H9 (cell line): ENCODE measurements at regions not wholly inside any gene's neighbourhood (a gene's known extent, or its start where the extent isn't known, plus 50 kb on each side); places are given as distances from the start of the nearest gene placed in this dataset.

Experiments
- DNase-seq: peaks from one replicate; pipeline ENCODE4 v3.0.0-alpha.2; 2017
- H2AFZ ChIP-seq: one replicate; pipeline ENCODE4 v1.6.1; 2013; ENCODE audit warnings: mild to moderate bottlenecking, low read length, control low read depth, moderate library complexity
- H2AK5ac ChIP-seq: 2 replicates; pipeline ENCODE4 v1.6.1; 2013; ENCODE audit warnings: low read length, control low read depth, mixed read lengths; ENCODE audit not compliant: insufficient read length
- H2BK120ac ChIP-seq: one replicate; pipeline ENCODE4 v1.6.1; 2013; ENCODE audit warnings: low read depth, mild to moderate bottlenecking, low read length, control low read depth, inconsistent platforms; ENCODE audit not compliant: poor library complexity, severe bottlenecking
- H2BK12ac ChIP-seq: 2 replicates; pipeline ENCODE4 v1.6.1; 2013; ENCODE audit warnings: low read length, control low read depth, mixed read lengths, low read depth; ENCODE audit not compliant: insufficient read length
- H2BK15ac ChIP-seq: 2 replicates; pipeline ENCODE4 v1.6.1; 2013; ENCODE audit warnings: low read depth, low read length, control low read depth
- H2BK20ac ChIP-seq: one replicate; pipeline ENCODE4 v1.6.1; 2013; ENCODE audit warnings: low read depth, mild to moderate bottlenecking, low read length, control low read depth, inconsistent platforms; ENCODE audit not compliant: poor library complexity, severe bottlenecking
- H2BK5ac ChIP-seq: 2 replicates; pipeline ENCODE4 v1.6.1; 2013; ENCODE audit warnings: low read length, control low read depth, mixed read lengths; ENCODE audit not compliant: insufficient read length
- H3K14ac ChIP-seq: 2 replicates; pipeline ENCODE4 v1.6.1; 2013; ENCODE audit warnings: low read length, control low read depth; ENCODE audit not compliant: insufficient read depth
- H3K18ac ChIP-seq: 2 replicates; pipeline ENCODE4 v1.6.1; 2013; ENCODE audit warnings: low read depth, mild to moderate bottlenecking, mixed read lengths, low read length, control low read depth; ENCODE audit not compliant: insufficient read length
- H3K23ac ChIP-seq: 2 replicates; pipeline ENCODE4 v1.6.1; 2013; ENCODE audit warnings: low read length, control low read depth, mixed read lengths, low read depth; ENCODE audit not compliant: insufficient read length
- H3K23me2 ChIP-seq: 2 replicates; pipeline ENCODE4 v1.6.1; 2013; ENCODE audit warnings: low read depth, mild to moderate bottlenecking, mixed read lengths, low read length, control low read depth; ENCODE audit not compliant: insufficient read length, poor library complexity, severe bottlenecking
- H3K27ac ChIP-seq: 2 replicates; pipeline ENCODE4 v1.5.1; 2013; ENCODE audit warnings: low read length, control low read depth, mixed read lengths, low read depth; ENCODE audit not compliant: insufficient read length
- H3K27me3 ChIP-seq: 2 replicates; pipeline ENCODE4 v1.6.1; 2013; ENCODE audit warnings: low read length, control low read depth, inconsistent platforms; ENCODE audit not compliant: insufficient read depth
- H3K4ac ChIP-seq: 2 replicates; pipeline ENCODE4 v1.6.1; 2013; ENCODE audit warnings: low read depth, mild to moderate bottlenecking, control low read depth, inconsistent platforms, low read length, moderate library complexity
- H3K4me1 ChIP-seq: 2 replicates; pipeline ENCODE4 v1.6.1; 2013; ENCODE audit warnings: low read length, control low read depth, inconsistent platforms; ENCODE audit not compliant: insufficient read depth
- H3K4me2 ChIP-seq: 2 replicates; pipeline ENCODE4 v1.6.1; 2013; ENCODE audit warnings: low read length, control low read depth, mixed read lengths; ENCODE audit not compliant: insufficient read length, insufficient read depth
- H3K56ac ChIP-seq: 2 replicates; pipeline ENCODE4 v1.6.1; 2013; ENCODE audit warnings: low read depth, mild to moderate bottlenecking, mixed read lengths, low read length, control low read depth; ENCODE audit not compliant: insufficient read length
- H3K79me1 ChIP-seq: 2 replicates; pipeline ENCODE4 v1.6.1; 2013; ENCODE audit warnings: low read depth, mild to moderate bottlenecking, moderate library complexity, low read length, control low read depth, inconsistent platforms; ENCODE audit not compliant: insufficient read depth, poor library complexity, severe bottlenecking
- H3K79me2 ChIP-seq: 2 replicates; pipeline ENCODE4 v1.6.1; 2013; ENCODE audit warnings: low read length, control low read depth, inconsistent platforms; ENCODE audit not compliant: insufficient read depth
- H3K9ac ChIP-seq: 2 replicates; pipeline ENCODE4 v1.6.1; 2013; ENCODE audit warnings: low read length, control low read depth, mixed read lengths; ENCODE audit not compliant: insufficient read length; ENCODE audit errors: extremely low read depth
- H3K9me3 ChIP-seq: one replicate; pipeline ENCODE4 v1.6.1; 2013; ENCODE audit warnings: low read depth, low read length, inconsistent platforms; ENCODE audit not compliant: control insufficient read depth
- H3T11ph ChIP-seq: one replicate; pipeline ENCODE4 v1.6.1; 2013; ENCODE audit warnings: mild to moderate bottlenecking, low read length, control low read depth, inconsistent platforms
- H4K20me1 ChIP-seq: one replicate; pipeline ENCODE4 v1.6.1; 2013; ENCODE audit not compliant: control insufficient read depth, insufficient read length, insufficient read depth
- H4K5ac ChIP-seq: 2 replicates; pipeline ENCODE4 v1.6.1; 2013; ENCODE audit warnings: low read depth, mild to moderate bottlenecking, mixed read lengths, low read length, control low read depth; ENCODE audit not compliant: insufficient read length
- H4K8ac ChIP-seq: replicated peaks from 2 replicates; pipeline ENCODE4 v1.6.1; 2013; ENCODE audit warnings: low read length, control low read depth, mixed read lengths, low read depth; ENCODE audit not compliant: insufficient read length
- H4K91ac ChIP-seq: 2 replicates; pipeline ENCODE4 v1.6.1; 2013; ENCODE audit warnings: low read depth, mild to moderate bottlenecking, moderate library complexity, mixed read lengths, low read length, control low read depth; ENCODE audit not compliant: insufficient read length
- H3K27ac Mint-ChIP-seq, 3 experiments: 2 replicates in 2 of 3; 3 replicates in 1 of 3; pipeline ENCODE4 v1.8.0; 2020 to 2021; ENCODE audit warnings: mixed read lengths in 3 of 3, mild to moderate bottlenecking in 1 of 3, moderate library complexity in 1 of 3
- H3K27me3 Mint-ChIP-seq: 2 replicates; pipeline ENCODE4 v1.8.0; 2021; ENCODE audit warnings: low read depth, mild to moderate bottlenecking, moderate library complexity, mixed read lengths
- H3K36me3 Mint-ChIP-seq, 3 experiments: 2 replicates in 2 of 3; 3 replicates in 1 of 3; pipeline ENCODE4 v1.8.0; 2020 to 2021; ENCODE audit warnings: low read depth in 3 of 3, mixed read lengths in 3 of 3; ENCODE audit not compliant: insufficient read depth in 1 of 3
- H3K4me1 Mint-ChIP-seq, 2 experiments: 2 replicates each; pipeline ENCODE4 v1.8.0; 2020; ENCODE audit warnings: mixed read lengths in 2 of 2
- H3K4me3 Mint-ChIP-seq, 2 experiments: 2 replicates in 1 of 2; 3 replicates in 1 of 2; pipeline ENCODE4 v1.8.0; 2020 to 2021; ENCODE audit warnings: mild to moderate bottlenecking in 2 of 2, mixed read lengths in 2 of 2, moderate library complexity in 1 of 2
- H3K9me3 Mint-ChIP-seq, 2 experiments: 2 replicates in 1 of 2; 3 replicates in 1 of 2; pipeline ENCODE4 v1.8.0; 2020; ENCODE audit warnings: mild to moderate bottlenecking in 2 of 2, mixed read lengths in 2 of 2, moderate library complexity in 1 of 2
- CTCF ChIP-seq: fragments of 200-600 bp; sonication (generic); conservative IDR thresholded peaks from 3 replicates; pipeline ENCODE4 v1.8.0; 2021; ENCODE audit warnings: antibody characterized with exemption, mild to moderate bottlenecking
- WGBS: extraction: QIAGEN DNeasy Blood & Tissue Kit; methylation state at CpG from one replicate; pipeline ENCODE4 v1.1.7; 2013; ENCODE audit warnings: missing lambda C conversion rate, low lambda C conversion rate, mixed read lengths; ENCODE audit not compliant: insufficient read length; ENCODE audit errors: extremely low coverage; 5-methylcytosine and 5-hydroxymethylcytosine counted together

GRCh38 chr2:228526687-228527086, 345.2 kb upstream of the SPHKAP start:
- H3K4me3 Mint-ChIP-seq: no peak overlapping the region

More at GRCh38 chr2:228526687-228527086, 345.2 kb upstream of the SPHKAP start:
- DNase-seq: no peak
- peaks cover 19 to 41% of the 10 kb centered on the region in 2 experiments for H3K9me3 Mint-ChIP-seq
- peak overlapping the region in 2 of 3 experiments; percentile 71 to 79; a peak in 3 of 7 replicates for H3K27ac Mint-ChIP-seq
- Histone ChIP-seq H4K91ac (no peak overlapping the region), H3K9me3 (no peaks in the 10 kb centered on the region), H2BK20ac (no peak overlapping the region), H2AFZ (no peak overlapping the region), H3T11ph (no peak overlapping the region), H2BK12ac (no peak overlapping the region), H2AK5ac (no peak overlapping the region), H3K4ac (no peak overlapping the region), H3K27me3 (no peaks in the 10 kb centered on the region), H3K18ac (no peak overlapping the region), H2BK15ac (no peak overlapping the region), H3K4me2 (no peak overlapping the region), H2BK5ac (no peak overlapping the region), H4K5ac (no peak overlapping the region), H3K79me1 (no peaks in the 10 kb centered on the region), H4K8ac (no peak overlapping the region), H3K27ac (no peak overlapping the region), H3K4me1 (peaks cover 2% of the 10 kb centered on the region; the same call in 1 of the 2 replicates), H3K9ac (no peak overlapping the region), H3K79me2 (no peaks in the 10 kb centered on the region), H3K23me2 (no peaks in the 10 kb centered on the region), H3K23ac (no peak overlapping the region), H3K56ac (no peak overlapping the region), H4K20me1 (no peaks in the 10 kb centered on the region), H2BK120ac (no peak overlapping the region), H3K14ac (no peak overlapping the region)
- WGBS: no CpG with 5 or more reads among the region's 1 CpG
- no peaks in the 10 kb centered on the region for H3K27me3 Mint-ChIP-seq
- TF ChIP-seq CTCF: no peak
- peaks cover 16 to 37% (median 24%) of the 10 kb centered on the region in 3 experiments for H3K36me3 Mint-ChIP-seq
- peaks cover 8 to 12% of the 10 kb centered on the region in 2 experiments; a peak in 3 of 4 replicates for H3K4me1 Mint-ChIP-seq
